Neuronal stem cell (in vitro differentiated cells): ENCODE measurements at regions not wholly inside any gene's neighbourhood (a gene's known extent, or its start where the extent isn't known, plus 50 kb on each side); places are given as distances from the start of the nearest gene placed in this dataset.

Experiments used
- DNase-seq: peaks from one replicate; pipeline ENCODE4 v3.0.0-alpha.2; 2013; ENCODE audit warnings: low spot score
- H2AFZ ChIP-seq: one replicate; pipeline ENCODE4 v1.6.1; 2013; ENCODE audit warnings: mild to moderate bottlenecking, low read length, inconsistent platforms
- H2AK5ac ChIP-seq: 2 replicates; pipeline ENCODE4 v1.6.1; 2013; ENCODE audit warnings: low read depth, mild to moderate bottlenecking, inconsistent platforms, low read length, moderate library complexity, mixed read lengths
- H2BK120ac ChIP-seq: 2 replicates; pipeline ENCODE4 v1.6.1; 2013; ENCODE audit warnings: low read depth, mild to moderate bottlenecking, inconsistent platforms, low read length, moderate library complexity, mixed read lengths
- H2BK12ac ChIP-seq: one replicate; pipeline ENCODE4 v1.6.1; 2013; ENCODE audit warnings: low read length, inconsistent platforms
- H2BK15ac ChIP-seq: 2 replicates; pipeline ENCODE4 v1.6.1; 2013; ENCODE audit warnings: mild to moderate bottlenecking, low read length, inconsistent platforms, mixed read lengths
- H2BK5ac ChIP-seq: one replicate; pipeline ENCODE4 v1.6.1; 2013; ENCODE audit warnings: inconsistent platforms, mild to moderate bottlenecking, low read length, moderate library complexity
- H3K14ac ChIP-seq: one replicate; pipeline ENCODE4 v1.6.1; 2013; ENCODE audit warnings: low read length, inconsistent platforms
- H3K18ac ChIP-seq: 2 replicates; pipeline ENCODE4 v1.6.1; 2013; ENCODE audit warnings: low read length, inconsistent platforms
- H3K23ac ChIP-seq: 2 replicates; pipeline ENCODE4 v1.6.1; 2013; ENCODE audit warnings: low read depth, mild to moderate bottlenecking, mixed read lengths, low read length, inconsistent platforms; ENCODE audit not compliant: poor library complexity
- H3K27ac ChIP-seq: replicated peaks from 3 replicates; pipeline ENCODE4 v1.5.1; 2013; ENCODE audit warnings: low read length, inconsistent platforms
- H3K27me3 ChIP-seq, 3 experiments: 2 replicates each; pipeline ENCODE4 v1.6.1; 2013; ENCODE audit warnings: low read length in 3 of 3, mild to moderate bottlenecking in 2 of 3, inconsistent platforms in 1 of 3, low read depth in 1 of 3, mixed read lengths in 1 of 3, moderate library complexity in 1 of 3; ENCODE audit not compliant: control insufficient read depth in 3 of 3, insufficient read depth in 3 of 3
- H3K36me3 ChIP-seq, 2 donors: replicated peaks in 1 of 2; 2 replicates each; pipeline ENCODE4 v1.6.1; 2013; ENCODE audit warnings: low read length in 2 of 2; ENCODE audit not compliant: control insufficient read depth in 2 of 2, insufficient read depth in 2 of 2
- H3K4ac ChIP-seq: 2 replicates; pipeline ENCODE4 v1.6.1; 2013; ENCODE audit warnings: inconsistent platforms, mild to moderate bottlenecking, low read length, moderate library complexity
- H3K4me1 ChIP-seq, 2 donors: 1 replicate in 1 of 2; 2 replicates in 1 of 2; pipeline ENCODE4 v1.6.1; 2013; ENCODE audit warnings: low read length in 2 of 2, low read depth in 1 of 2; ENCODE audit not compliant: control insufficient read depth in 2 of 2, insufficient read depth in 1 of 2
- H3K4me2 ChIP-seq: one replicate; pipeline ENCODE4 v1.6.1; 2013; ENCODE audit warnings: mild to moderate bottlenecking, low read length, inconsistent platforms; ENCODE audit not compliant: insufficient read depth, poor library complexity, severe bottlenecking
- H3K4me3 ChIP-seq, 2 donors: 2 replicates each; pipeline ENCODE4 v1.5.1; 2013; ENCODE audit warnings: low read length in 2 of 2, mild to moderate bottlenecking in 2 of 2, inconsistent platforms in 1 of 2, moderate library complexity in 1 of 2
- H3K79me1 ChIP-seq: one replicate; pipeline ENCODE4 v1.6.1; 2013; ENCODE audit warnings: low read depth, mild to moderate bottlenecking, inconsistent platforms, low read length, moderate library complexity
- H3K9ac ChIP-seq: one replicate; pipeline ENCODE4 v1.6.1; 2013; ENCODE audit warnings: mild to moderate bottlenecking, low read depth, low read length, inconsistent platforms; ENCODE audit not compliant: poor library complexity
- H3K9me3 ChIP-seq, 2 donors: replicated peaks in 1 of 2; 2 replicates each; pipeline versions ENCODE3 to v1.6.1; 2013; ENCODE audit warnings: low read length in 2 of 2, mild to moderate bottlenecking in 2 of 2, inconsistent platforms in 1 of 2, low read depth in 1 of 2, mixed read lengths in 1 of 2, moderate library complexity in 1 of 2; ENCODE audit not compliant: control insufficient read depth in 2 of 2, insufficient read depth in 1 of 2
- H4K8ac ChIP-seq: one replicate; pipeline ENCODE4 v1.6.1; 2013; ENCODE audit warnings: low read depth, mild to moderate bottlenecking, inconsistent platforms, low read length, moderate library complexity
- H4K91ac ChIP-seq: one replicate; pipeline ENCODE4 v1.6.1; 2013; ENCODE audit warnings: low read length, low read depth, mild to moderate bottlenecking, inconsistent platforms; ENCODE audit not compliant: poor library complexity
- WGBS, 2 donors: extraction: QIAGEN DNeasy Blood & Tissue Kit; methylation state at CpG; one replicate each; pipeline ENCODE4 v1.1.7; 2013; ENCODE audit warnings: missing lambda C conversion rate in 2 of 2, mixed read lengths in 1 of 2; ENCODE audit not compliant: insufficient read length in 2 of 2, insufficient replicate concordance in 1 of 2; ENCODE audit errors: extremely low coverage in 2 of 2; 5-methylcytosine and 5-hydroxymethylcytosine counted together

DNA sequence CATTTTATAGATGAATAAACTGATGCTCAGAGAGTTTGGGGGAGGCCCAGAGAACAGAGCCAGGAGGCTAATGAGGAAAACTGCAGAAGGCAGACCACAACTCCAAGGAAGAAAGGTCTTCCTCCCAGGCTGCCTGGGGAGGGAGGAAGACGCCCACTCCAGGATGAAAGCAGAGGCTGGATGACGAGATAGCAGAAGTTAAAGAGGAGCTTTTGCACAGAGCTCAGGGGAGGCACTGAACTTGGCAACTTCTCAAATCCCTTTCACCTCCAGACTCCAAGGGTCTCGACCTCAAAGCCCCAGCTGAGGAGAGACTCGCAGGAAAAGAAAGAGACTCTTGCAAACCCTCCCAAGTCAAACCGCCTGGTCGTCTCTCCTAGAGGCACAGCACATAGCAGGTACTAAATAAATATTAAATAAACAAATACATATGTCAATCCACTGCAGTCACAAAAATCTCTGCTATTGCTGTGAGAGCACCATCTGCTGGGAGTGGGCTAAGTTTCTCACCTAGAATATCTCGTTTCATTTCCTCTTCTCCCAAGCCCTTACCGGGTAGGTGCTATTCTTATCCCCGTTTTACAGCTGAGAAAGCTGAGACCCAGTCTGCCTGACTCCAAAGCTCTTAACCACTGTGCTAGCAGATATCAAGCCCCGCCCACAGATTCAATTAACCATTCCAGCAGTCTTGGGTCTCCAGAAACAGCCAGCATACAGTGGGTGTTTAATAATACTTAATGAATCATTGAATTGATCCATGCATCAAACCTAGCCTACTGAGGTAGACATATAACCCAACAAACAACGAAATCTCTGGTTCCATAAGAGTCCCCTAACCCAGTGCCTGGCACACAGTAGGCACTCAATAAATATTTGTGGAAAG, 97.8 kb upstream of the HAND1 start:
- no peak overlapping the region for H3K27ac ChIP-seq
- H4K8ac ChIP-seq: no peak overlapping the region
- H2BK12ac ChIP-seq: no peak overlapping the region
- peaks cover 0 to 60% (median 0%) of the 10 kb centered on the region in 3 experiments for H3K27me3 ChIP-seq
- H2BK15ac ChIP-seq: no peak overlapping the region
- no peak overlapping the region for H2BK5ac ChIP-seq
- H3K4me3 ChIP-seq: no peak overlapping the region
- no peak overlapping the region for H3K23ac ChIP-seq
- no peak overlapping the region for H3K4ac ChIP-seq
- H3K9ac ChIP-seq: no peak overlapping the region
- H3K4me2 ChIP-seq: no peak overlapping the region
- H3K9me3 ChIP-seq: no peaks in the 10 kb centered on the region
- H3K4me1 ChIP-seq: peaks cover 0 to 6% of the 10 kb centered on the region in 2 donors
- no peak overlapping the region for H2BK120ac ChIP-seq
- DNase-seq: no peak
- no peak overlapping the region for H2AFZ ChIP-seq
- no peak overlapping the region for H3K14ac ChIP-seq
- no peak overlapping the region for H3K18ac ChIP-seq
- H3K36me3 ChIP-seq: no peaks in the 10 kb centered on the region
- no peak overlapping the region for H4K91ac ChIP-seq
- no CpG with 5 or more reads among the region's 11 CpGs for WGBS, 2 donors
- H2AK5ac ChIP-seq: no peak overlapping the region
- no peaks in the 10 kb centered on the region for H3K79me1 ChIP-seq

DNA sequence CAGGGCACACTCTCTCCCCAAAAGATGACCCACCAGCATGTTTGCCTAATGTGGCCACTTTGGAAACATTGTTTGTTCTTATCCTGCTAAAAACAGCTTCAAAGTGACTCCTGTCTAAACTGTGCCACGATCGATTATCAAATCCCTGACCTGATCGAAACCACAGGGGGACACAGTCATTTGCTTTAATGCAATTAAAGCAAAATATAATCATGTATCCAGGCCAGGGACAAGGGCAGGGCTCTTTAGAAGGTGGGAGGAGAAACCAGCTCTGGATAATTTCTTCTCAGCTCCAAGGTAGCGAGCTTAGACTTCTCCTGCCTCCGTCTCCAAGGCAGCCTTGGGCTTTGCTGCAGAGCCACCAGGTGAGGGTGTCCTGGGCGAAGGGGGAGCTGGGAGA, 95.0 kb upstream of the HAND1 start:
- Histone ChIP-seq H2BK5ac (no peak overlapping the region), H4K8ac (no peak overlapping the region), H3K4me2 (no peak overlapping the region), H2BK120ac (no peak overlapping the region), H3K4ac (no peak overlapping the region), H3K79me1 (no peaks in the 10 kb centered on the region), H2AFZ (no peak overlapping the region), H3K23ac (no peak overlapping the region), H3K9ac (no peak overlapping the region), H3K27ac (no peak overlapping the region), H3K36me3 (no peaks in the 10 kb centered on the region), H3K9me3 (no peaks in the 10 kb centered on the region), H3K4me3 (no peak overlapping the region), H2AK5ac (no peak overlapping the region), H3K14ac (no peak overlapping the region), H3K4me1 (peaks cover 0 to 7% of the 10 kb centered on the region in 2 donors), H3K27me3 (peaks cover 0 to 53% (median 0%) of the 10 kb centered on the region in 3 experiments), H2BK15ac (no peak overlapping the region), H2BK12ac (no peak overlapping the region), H4K91ac (no peak overlapping the region), H3K18ac (no peak overlapping the region)
- no peak for DNase-seq
- no CpG with 5 or more reads among the region's 6 CpGs for WGBS, 2 donors

GRCh38 chr5:154571325-154572035, 93.5 kb upstream of the HAND1 start:
- Histone ChIP-seq H3K9ac (no peak overlapping the region), H3K18ac (no peak overlapping the region), H3K36me3 (no peaks in the 10 kb centered on the region), H2AFZ (no peak overlapping the region), H2BK15ac (no peak overlapping the region), H2BK12ac (no peak overlapping the region), H3K9me3 (no peaks in the 10 kb centered on the region), H2BK120ac (no peak overlapping the region), H4K91ac (no peak overlapping the region), H3K4me1 (peaks cover 0 to 7% of the 10 kb centered on the region in 2 donors), H3K27me3 (peaks cover 0 to 40% (median 0%) of the 10 kb centered on the region in 3 experiments), H3K23ac (no peak overlapping the region), H4K8ac (no peak overlapping the region), H3K4me2 (no peak overlapping the region), H2AK5ac (no peak overlapping the region), H3K27ac (peak overlapping the region; percentile 7), H2BK5ac (no peak overlapping the region), H3K4ac (no peak overlapping the region), H3K79me1 (no peaks in the 10 kb centered on the region), H3K4me3 (no peak overlapping the region), H3K14ac (no peak overlapping the region)
- no CpG with 5 or more reads among the region's 6 CpGs for WGBS, 2 donors
- DNase-seq: no peak
